Fibroblast of lung (primary cell): ENCODE measurements at regions not wholly inside any gene's neighbourhood (a gene's known extent, or its start where the extent isn't known, plus 50 kb on each side); places are given as distances from the start of the nearest gene placed in this dataset.

ENCODE experiments used
- DNase-seq, 2 donors: peaks; one replicate each; pipeline versions ENCODE4 v3.0.0 to v3.0.0-alpha.2; 2010; ENCODE audit warnings: low read depth in 2 of 2
- H2AFZ ChIP-seq: 2 replicates; pipeline ENCODE4 v1.5.1; 2012; ENCODE audit warnings: low read length, control low read depth, inconsistent platforms
- H3K27ac ChIP-seq: 2 replicates; pipeline ENCODE4 v1.5.1; 2011; ENCODE audit warnings: low read length, control low read depth; ENCODE audit not compliant: insufficient read depth
- H3K27me3 ChIP-seq: 2 replicates; pipeline ENCODE4 v1.5.1; 2011; ENCODE audit warnings: mild to moderate bottlenecking, low read length; ENCODE audit not compliant: control insufficient read depth, insufficient read depth
- H3K36me3 ChIP-seq: 2 replicates; pipeline ENCODE4 v1.5.1; 2011; ENCODE audit warnings: low read length; ENCODE audit not compliant: control insufficient read depth, insufficient read depth
- H3K4me1 ChIP-seq: 2 replicates; pipeline ENCODE4 v1.5.1; 2011; ENCODE audit warnings: low read length; ENCODE audit not compliant: control insufficient read depth, insufficient read depth; ENCODE audit errors: extremely low read depth
- H3K4me2 ChIP-seq: 2 replicates; pipeline ENCODE4 v1.5.1; 2011; ENCODE audit warnings: low read length, control low read depth; ENCODE audit not compliant: insufficient read depth; ENCODE audit errors: extremely low read depth
- H3K4me3 ChIP-seq, 4 experiments: fragments of 200-600 bp in 1 of 4; sonication (generic) in 1 of 4; replicated peaks in 1 of 4; 2 replicates each; pipeline ENCODE4 v1.5.1; 2011 to 2016; ENCODE audit warnings: low read length in 4 of 4, low read depth in 3 of 4, mild to moderate bottlenecking in 3 of 4, control low read depth in 2 of 4, inconsistent platforms in 1 of 4, mixed read lengths in 1 of 4; ENCODE audit not compliant: insufficient read depth in 1 of 4; ENCODE audit errors: control extremely low read depth in 1 of 4
- H3K79me2 ChIP-seq: 2 replicates; pipeline ENCODE4 v1.5.1; 2012; ENCODE audit warnings: mild to moderate bottlenecking, low read length, inconsistent platforms; ENCODE audit not compliant: control insufficient read depth, insufficient read depth
- H3K9ac ChIP-seq: 2 replicates; pipeline ENCODE4 v1.5.1; 2011; ENCODE audit warnings: mild to moderate bottlenecking, low read length, control low read depth; ENCODE audit not compliant: insufficient read depth
- H3K9me3 ChIP-seq: 2 replicates; pipeline ENCODE4 v1.5.1; 2012; ENCODE audit warnings: low read depth, low read length; ENCODE audit not compliant: control insufficient read depth, insufficient read depth
- H4K20me1 ChIP-seq: 2 replicates; pipeline ENCODE4 v1.5.1; 2011; ENCODE audit warnings: low read length; ENCODE audit not compliant: control insufficient read depth, insufficient read depth; ENCODE audit errors: extremely low read depth
- EZH2 ChIP-seq: IDR thresholded peaks from 2 replicates; pipeline ENCODE4 v1.5.1; 2012; ENCODE audit warnings: low read length, control low read depth, mild to moderate bottlenecking; ENCODE audit errors: missing control alignments
- TF ChIP-seq, protein P1 (sequence below), 2 donors: IDR thresholded peaks in 1 of 2; conservative IDR thresholded peaks in 1 of 2; 1 replicate in 1 of 2; 2 replicates in 1 of 2; pipeline ENCODE4 v1.5.1; 2011 to 2012; ENCODE audit warnings: low read length in 2 of 2, control low read depth in 1 of 2, inconsistent platforms in 1 of 2, low read depth in 1 of 2, mild to moderate bottlenecking in 1 of 2

DNA sequence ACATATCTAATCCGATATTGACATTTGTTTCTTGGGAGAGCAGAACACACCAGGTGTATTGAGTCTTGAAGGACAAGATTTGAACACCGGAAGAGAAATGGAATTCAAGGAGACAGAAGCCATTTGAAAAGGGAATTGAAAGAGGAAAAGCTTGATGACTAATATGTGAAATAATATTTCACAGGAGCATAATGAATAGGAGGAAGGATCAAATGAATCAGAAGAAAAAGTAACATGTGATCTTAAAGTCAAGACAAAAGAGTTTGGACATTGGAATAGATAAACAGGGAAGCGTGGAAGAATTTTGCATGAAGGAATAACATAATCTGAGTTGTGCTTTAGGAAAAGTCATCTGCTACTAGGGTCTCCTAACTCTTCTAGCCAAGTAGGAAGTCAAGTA lies 145.5 kb upstream of the PDHA2 start:
- H3K4me2 ChIP-seq: no peak overlapping the region
- no peaks in the 10 kb centered on the region for H3K27me3 ChIP-seq
- H4K20me1 ChIP-seq: no peaks in the 10 kb centered on the region
- no peaks in the 10 kb centered on the region for H3K4me1 ChIP-seq
- no peak for TF ChIP-seq EZH2
- TF ChIP-seq, protein P1, sequence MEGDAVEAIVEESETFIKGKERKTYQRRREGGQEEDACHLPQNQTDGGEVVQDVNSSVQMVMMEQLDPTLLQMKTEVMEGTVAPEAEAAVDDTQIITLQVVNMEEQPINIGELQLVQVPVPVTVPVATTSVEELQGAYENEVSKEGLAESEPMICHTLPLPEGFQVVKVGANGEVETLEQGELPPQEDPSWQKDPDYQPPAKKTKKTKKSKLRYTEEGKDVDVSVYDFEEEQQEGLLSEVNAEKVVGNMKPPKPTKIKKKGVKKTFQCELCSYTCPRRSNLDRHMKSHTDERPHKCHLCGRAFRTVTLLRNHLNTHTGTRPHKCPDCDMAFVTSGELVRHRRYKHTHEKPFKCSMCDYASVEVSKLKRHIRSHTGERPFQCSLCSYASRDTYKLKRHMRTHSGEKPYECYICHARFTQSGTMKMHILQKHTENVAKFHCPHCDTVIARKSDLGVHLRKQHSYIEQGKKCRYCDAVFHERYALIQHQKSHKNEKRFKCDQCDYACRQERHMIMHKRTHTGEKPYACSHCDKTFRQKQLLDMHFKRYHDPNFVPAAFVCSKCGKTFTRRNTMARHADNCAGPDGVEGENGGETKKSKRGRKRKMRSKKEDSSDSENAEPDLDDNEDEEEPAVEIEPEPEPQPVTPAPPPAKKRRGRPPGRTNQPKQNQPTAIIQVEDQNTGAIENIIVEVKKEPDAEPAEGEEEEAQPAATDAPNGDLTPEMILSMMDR (conservative IDR thresholded peaks at IDR 0.05 in 1 of 2, IDR thresholded peaks at IDR 0.05 in 1 of 2; ENCODE audit: low read depth in 1 of 2, low read length in 2 of 2): no peak
- no peaks in the 10 kb centered on the region for H3K79me2 ChIP-seq
- H3K27ac ChIP-seq: no peak overlapping the region
- DNase-seq: no peak
- H3K4me3 ChIP-seq: no peak overlapping the region
- no peak overlapping the region for H2AFZ ChIP-seq
- H3K9me3 ChIP-seq: no peaks in the 10 kb centered on the region
- no peaks in the 10 kb centered on the region for H3K36me3 ChIP-seq
- H3K9ac ChIP-seq: no peak overlapping the region

DNA sequence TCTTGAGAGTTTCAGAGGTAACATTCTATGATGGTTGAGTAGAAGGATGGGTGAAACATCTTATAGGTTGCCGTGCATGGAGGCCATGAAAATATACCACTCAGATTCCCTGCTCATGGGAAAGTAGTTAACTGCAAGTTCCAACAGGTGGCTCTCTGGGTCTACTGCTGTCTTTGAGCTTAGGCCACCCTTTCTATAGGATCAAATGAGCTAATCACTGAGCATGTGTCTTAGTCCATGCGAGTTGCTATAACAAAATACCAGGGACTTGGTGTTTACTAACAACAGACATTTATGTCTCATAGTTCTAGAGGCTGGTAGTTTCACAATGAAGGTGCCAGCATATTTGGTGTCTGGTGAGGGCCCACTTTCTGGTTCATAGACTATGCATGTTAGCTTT lies 144.8 kb upstream of the UNC5C start:
- TF ChIP-seq, protein P1 (conservative IDR thresholded peaks at IDR 0.05 in 1 of 2, IDR thresholded peaks at IDR 0.05 in 1 of 2; ENCODE audit: low read depth in 1 of 2, low read length in 2 of 2): peak in 1 of 2 donors; percentile 45
- TF ChIP-seq EZH2: no peak
- H3K27me3 ChIP-seq: no peaks in the 10 kb centered on the region
- no peaks in the 10 kb centered on the region for H4K20me1 ChIP-seq
- no peaks in the 10 kb centered on the region for H3K79me2 ChIP-seq
- H3K4me3 ChIP-seq: no peak overlapping the region
- no peak overlapping the region for H2AFZ ChIP-seq
- H3K27ac ChIP-seq: no peak overlapping the region
- H3K4me1 ChIP-seq: no peaks in the 10 kb centered on the region
- DNase-seq: peak; percentile 13 to 29
- no peaks in the 10 kb centered on the region for H3K36me3 ChIP-seq
- H3K9me3 ChIP-seq: no peaks in the 10 kb centered on the region
- H3K4me2 ChIP-seq: no peak overlapping the region
- H3K9ac ChIP-seq: no peak overlapping the region

- Histone ChIP-seq H3K4me2 (no peak overlapping the region), H3K4me3 (no peak overlapping the region), H3K4me1 (no peaks in the 10 kb centered on the region), H3K79me2 (no peaks in the 10 kb centered on the region), H3K9ac (no peak overlapping the region), H3K27ac (no peak overlapping the region), H3K36me3 (no peaks in the 10 kb centered on the region), H3K27me3 (no peaks in the 10 kb centered on the region), H2AFZ (no peak overlapping the region), H4K20me1 (no peaks in the 10 kb centered on the region), H3K9me3 (no peaks in the 10 kb centered on the region)
- TF ChIP-seq, protein P1 (conservative IDR thresholded peaks at IDR 0.05 in 1 of 2, IDR thresholded peaks at IDR 0.05 in 1 of 2; ENCODE audit: low read depth in 1 of 2, low read length in 2 of 2): no peak
- TF ChIP-seq EZH2: no peak
- peak in 1 of 2 donors; percentile 23 for DNase-seq
Measured at GRCh38 chr4:95676190-95676589, 127.4 kb upstream of the UNC5C start.
